Prostate gland (tissue), 2 donors: ENCODE measurements at regions not wholly inside any gene's neighbourhood (a gene's known extent, or its start where the extent isn't known, plus 50 kb on each side); places are given as distances from the start of the nearest gene placed in this dataset.

Experiments used
- DNase-seq: peaks from one replicate; pipeline ENCODE4 v3.0.0-alpha.2; 2019; ENCODE audit warnings: low spot score
- H3K27ac ChIP-seq, 2 donors: fragments of 200-600 bp; sonication (generic); 2 replicates each; pipeline ENCODE4 v1.5.1; 2017 to 2019
- H3K27me3 ChIP-seq: fragments of 200-600 bp; sonication (generic); replicated peaks from 2 replicates; pipeline ENCODE4 v1.5.1; 2019; ENCODE audit not compliant: insufficient read depth
- H3K36me3 ChIP-seq, 2 donors: fragments of 200-600 bp; sonication (generic); 1 replicate in 1 of 2; 2 replicates in 1 of 2; pipeline versions ENCODE4 v1.5.1 to v1.8.1; 2017 to 2019
- H3K4me1 ChIP-seq: fragments of 200-600 bp; sonication (generic); replicated peaks from 2 replicates; pipeline ENCODE4 v1.5.1; 2019
- H3K4me3 ChIP-seq, 2 donors: fragments of 200-600 bp; sonication (generic); 2 replicates each; pipeline ENCODE4 v1.5.1; 2017 to 2019
- H3K9me3 ChIP-seq: fragments of 200-600 bp; sonication (generic); 2 replicates; pipeline ENCODE4 v1.5.1; 2017
- CTCF ChIP-seq, 4 experiments: fragments of 200-600 bp in 2 of 4; fragments of 450-650 bp in 2 of 4; sonication (generic) in 2 of 4; IDR thresholded peaks; 1 replicate in 3 of 4; 2 replicates in 1 of 4; pipeline ENCODE4 v1.5.1; 2016 to 2019; ENCODE audit warnings: antibody characterized with exemption in 4 of 4, mild to moderate bottlenecking in 2 of 4, moderate library complexity in 2 of 4
- POLR2A ChIP-seq: fragments of 450-650 bp; IDR thresholded peaks from one replicate; pipeline ENCODE4 v1.6.1; 2016; ENCODE audit warnings: antibody characterized with exemption, mild to moderate bottlenecking
- POLR2AphosphoS5 ChIP-seq: sonication (generic); formaldehyde crosslinking; IDR thresholded peaks from one replicate; pipeline ENCODE4 v1.6.1; 2017; ENCODE audit warnings: antibody characterized with exemption
- WGBS: methylation state at CpG from one replicate; pipeline ENCODE4 v1.1.5; 2018; 5-methylcytosine and 5-hydroxymethylcytosine counted together
- intact Hi-C: fragments of 100-400 bp; cut with DNase I; formaldehyde crosslinking; loops from one replicate; pipeline ENCODE4 v1.14.2; 2022

GRCh38 chr14:80325688-80326087, 114.4 kb upstream of the DIO2 start:
- H3K4me3 ChIP-seq: no peak overlapping the region
- TF ChIP-seq POLR2AphosphoS5: no peak
- no peak for TF ChIP-seq CTCF (IDR thresholded peaks at IDR 0.05)
- TF ChIP-seq POLR2A: no peak
- H3K9me3 ChIP-seq: no peaks in the 10 kb centered on the region
- intact Hi-C loops: no loop called here
- H3K36me3 ChIP-seq: no peaks in the 10 kb centered on the region
- H3K27ac ChIP-seq: no peak overlapping the region
- H3K27me3 ChIP-seq: no peaks in the 10 kb centered on the region
- 25% methylated on average over 1 of the region's 1 CpG for WGBS
- no peaks in the 10 kb centered on the region for H3K4me1 ChIP-seq
- DNase-seq: no peak

- TF ChIP-seq POLR2A (no peak), CTCF (IDR thresholded peaks at IDR 0.05) (no peak), POLR2AphosphoS5 (peak; percentile 10)
- Histone ChIP-seq H3K4me3 (no peak overlapping the region), H3K27me3 (no peaks in the 10 kb centered on the region), H3K4me1 (no peaks in the 10 kb centered on the region), H3K36me3 (no peaks in the 10 kb centered on the region), H3K27ac (no peak overlapping the region), H3K9me3 (no peaks in the 10 kb centered on the region)
- intact Hi-C loops: no loop called here
- DNase-seq: no peak
- WGBS: 77% methylated on average over 6 of the region's 6 CpGs
Observed at GRCh38 chr14:80325112-80325511, 113.8 kb upstream of the DIO2 start.

GRCh38 chr14:80324649-80325048, 113.3 kb upstream of the DIO2 start:
- no peaks in the 10 kb centered on the region for H3K9me3 ChIP-seq
- 84% methylated on average over 3 of the region's 3 CpGs for WGBS
- intact Hi-C loops: no loop called here
- no peak overlapping the region for H3K4me3 ChIP-seq
- TF ChIP-seq CTCF (IDR thresholded peaks at IDR 0.05): no peak
- TF ChIP-seq POLR2AphosphoS5: no peak
- no peak for TF ChIP-seq POLR2A
- no peaks in the 10 kb centered on the region for H3K27me3 ChIP-seq
- no peak overlapping the region for H3K27ac ChIP-seq
- no peak for DNase-seq
- H3K4me1 ChIP-seq: no peaks in the 10 kb centered on the region
- no peaks in the 10 kb centered on the region for H3K36me3 ChIP-seq

- 36% methylated on average over 2 of the region's 2 CpGs for WGBS
- Histone ChIP-seq H3K4me3 (no peak overlapping the region), H3K9me3 (no peaks in the 10 kb centered on the region), H3K27ac (no peak overlapping the region), H3K4me1 (no peaks in the 10 kb centered on the region), H3K36me3 (no peaks in the 10 kb centered on the region), H3K27me3 (no peaks in the 10 kb centered on the region)
- DNase-seq: no peak
- TF ChIP-seq CTCF (IDR thresholded peaks at IDR 0.05): no peak
- TF ChIP-seq POLR2AphosphoS5: no peak
- no peak for TF ChIP-seq POLR2A
- intact Hi-C loops: no loop called here
Observed at GRCh38 chr14:80323038-80323665, 111.8 kb upstream of the DIO2 start.

GRCh38 chr14:80316441-80316840, 105.1 kb upstream of the DIO2 start:
- Histone ChIP-seq H3K4me1 (no peaks in the 10 kb centered on the region), H3K4me3 (no peak overlapping the region), H3K36me3 (no peaks in the 10 kb centered on the region), H3K27me3 (no peaks in the 10 kb centered on the region), H3K9me3 (no peaks in the 10 kb centered on the region), H3K27ac (no peak overlapping the region)
- DNase-seq: no peak
- intact Hi-C loops: no loop called here
- no peak for TF ChIP-seq POLR2A
- TF ChIP-seq POLR2AphosphoS5: no peak
- no peak for TF ChIP-seq CTCF (IDR thresholded peaks at IDR 0.05)
- 49% methylated on average over 3 of the region's 3 CpGs for WGBS
